Gastroesophageal sphincter (tissue), 4 donors: ENCODE measurements at regions not wholly inside any gene's neighbourhood (a gene's known extent, or its start where the extent isn't known, plus 50 kb on each side); places are given as distances from the start of the nearest gene placed in this dataset.

Experiments used
- ATAC-seq: fragments of 150-250 bp; one replicate; pipeline ENCODE4 v1.9.1; 2016; ENCODE audit warnings: mild to moderate bottlenecking, moderate library complexity
- H3K27ac ChIP-seq, 4 donors: fragments of 200-600 bp; sonication (generic) in 3 of 4; 1 replicate in 3 of 4; 2 replicates in 1 of 4; pipeline ENCODE4 v1.5.1; 2016 to 2019
- H3K27me3 ChIP-seq: fragments of 200-600 bp; sonication (generic); one replicate; pipeline ENCODE4 v1.5.1; 2019
- H3K36me3 ChIP-seq, 2 donors: fragments of 200-600 bp; sonication (generic); one replicate each; pipeline ENCODE4 v1.5.1; 2019; ENCODE audit warnings: control low read depth in 1 of 2
- H3K4me1 ChIP-seq, 3 donors: fragments of 200-600 bp; sonication (generic); 1 replicate in 2 of 3; 2 replicates in 1 of 3; pipeline ENCODE4 v1.5.1; 2016 to 2019; ENCODE audit warnings: control low read depth in 2 of 3
- H3K4me3 ChIP-seq, 2 donors: fragments of 200-600 bp; sonication (generic); one replicate each; pipeline ENCODE4 v1.5.1; 2019; ENCODE audit warnings: mild to moderate bottlenecking in 1 of 2, moderate library complexity in 1 of 2
- H3K9me3 ChIP-seq, 3 donors: fragments of 200-600 bp; sonication (generic); one replicate each; pipeline ENCODE4 v1.5.1; 2017 to 2019; ENCODE audit warnings: control low read depth in 2 of 3
- CTCF ChIP-seq, 4 experiments: fragments of 200-600 bp in 2 of 4; fragments of 450-650 bp in 2 of 4; sonication (generic) in 1 of 4; IDR thresholded peaks; one replicate each; pipeline ENCODE4 v1.5.1; 2017 to 2019; ENCODE audit warnings: antibody characterized with exemption in 4 of 4, mild to moderate bottlenecking in 2 of 4, moderate library complexity in 2 of 4
- EP300 ChIP-seq: sonication (generic); formaldehyde crosslinking; IDR thresholded peaks from one replicate; pipeline ENCODE4 v1.6.1; 2017; ENCODE audit warnings: antibody characterized with exemption, mild to moderate bottlenecking
- POLR2A ChIP-seq, 2 donors: fragments of 450-650 bp; IDR thresholded peaks; one replicate each; pipeline ENCODE4 v1.6.1; 2017; ENCODE audit warnings: antibody characterized with exemption in 2 of 2, mild to moderate bottlenecking in 2 of 2, moderate library complexity in 1 of 2
- POLR2AphosphoS5 ChIP-seq: sonication (generic); formaldehyde crosslinking; IDR thresholded peaks from one replicate; pipeline ENCODE4 v1.6.1; 2017; ENCODE audit warnings: antibody characterized with exemption
- WGBS, 2 donors: methylation state at CpG; one replicate each; pipeline ENCODE4 v1.1.5; 2018; ENCODE audit warnings: low coverage in 1 of 2; 5-methylcytosine and 5-hydroxymethylcytosine counted together

- no peaks in the 10 kb centered on the region for H3K9me3 ChIP-seq
- TF ChIP-seq CTCF (IDR thresholded peaks at IDR 0.05), result no peak
- no peak for TF ChIP-seq EP300
- no peak for TF ChIP-seq POLR2A (IDR thresholded peaks at IDR 0.05)
- no peak for TF ChIP-seq POLR2AphosphoS5
- H3K4me1 ChIP-seq, result no peaks in the 10 kb centered on the region
- no peak overlapping the region for H3K27ac ChIP-seq
- H3K27me3 ChIP-seq, result no peaks in the 10 kb centered on the region
- no peaks in the 10 kb centered on the region for H3K36me3 ChIP-seq
- ATAC-seq, result peak; percentile 82
- 81% methylated on average over 4 of the region's 12 CpGs; no CpG with 5 or more reads in 1 of the 2 donors for WGBS, 2 donors
- no peak overlapping the region for H3K4me3 ChIP-seq
These were observed 135.9 kb downstream of the ACKR3 start for GRCh38 chr2:236705295-236706105.

GRCh38 chr2:236706288-236706687 is 136.7 kb downstream of the ACKR3 start:
- Histone ChIP-seq H3K27ac (no peak overlapping the region), H3K36me3 (no peaks in the 10 kb centered on the region), H3K4me1 (no peaks in the 10 kb centered on the region), H3K4me3 (no peak overlapping the region), H3K9me3 (no peaks in the 10 kb centered on the region), H3K27me3 (no peaks in the 10 kb centered on the region)
- TF ChIP-seq EP300, result no peak
- no peak for TF ChIP-seq CTCF (IDR thresholded peaks at IDR 0.05)
- no peak for TF ChIP-seq POLR2A (IDR thresholded peaks at IDR 0.05)
- TF ChIP-seq POLR2AphosphoS5, result no peak
- ATAC-seq, result no peak
- 87% methylated on average over 3 of the region's 7 CpGs; no CpG with 5 or more reads in 1 of the 2 donors for WGBS, 2 donors

GRCh38 chr2:236706803-236707202 is 137.2 kb downstream of the ACKR3 start:
- H3K9me3 ChIP-seq, result no peaks in the 10 kb centered on the region
- H3K4me1 ChIP-seq, result no peaks in the 10 kb centered on the region
- TF ChIP-seq POLR2A (IDR thresholded peaks at IDR 0.05) (no peak), EP300 (no peak), CTCF (IDR thresholded peaks at IDR 0.05) (no peak), POLR2AphosphoS5 (no peak)
- no peak overlapping the region for H3K4me3 ChIP-seq
- H3K36me3 ChIP-seq, result no peaks in the 10 kb centered on the region
- H3K27me3 ChIP-seq, result no peaks in the 10 kb centered on the region
- H3K27ac ChIP-seq, result no peak overlapping the region
- ATAC-seq, result no peak

GRCh38 chr2:236711440-236711839 is 141.8 kb downstream of the ACKR3 start:
- ATAC-seq, result peak; percentile 83
- Histone ChIP-seq H3K4me3 (no peak overlapping the region), H3K27ac (peak overlapping the region in 1 of 4 donors; percentile 14), H3K36me3 (no peaks in the 10 kb centered on the region), H3K4me1 (peaks cover 0 to 12% (median 3%) of the 10 kb centered on the region in 3 donors), H3K9me3 (no peaks in the 10 kb centered on the region), H3K27me3 (peaks cover 3% of the 10 kb centered on the region)
- TF ChIP-seq EP300 (no peak), POLR2A (IDR thresholded peaks at IDR 0.05) (no peak), POLR2AphosphoS5 (no peak), CTCF (IDR thresholded peaks at IDR 0.05) (no peak)
- WGBS, 2 donors, result 67% methylated on average over 1 of the region's 2 CpGs; no CpG with 5 or more reads in 1 of the 2 donors

GRCh38 chr2:236712304-236712703 is 142.7 kb downstream of the ACKR3 start:
- H3K27me3 ChIP-seq, result peaks cover 6% of the 10 kb centered on the region
- TF ChIP-seq POLR2A (IDR thresholded peaks at IDR 0.05) (no peak), CTCF (IDR thresholded peaks at IDR 0.05) (no peak), POLR2AphosphoS5 (no peak), EP300 (no peak)
- no peak overlapping the region for H3K4me3 ChIP-seq
- no peaks in the 10 kb centered on the region for H3K9me3 ChIP-seq
- H3K27ac ChIP-seq, result peak overlapping the region in 1 of 4 donors; percentile 14
- H3K36me3 ChIP-seq, result no peaks in the 10 kb centered on the region
- ATAC-seq, result no peak
- peaks cover 0 to 12% (median 3%) of the 10 kb centered on the region in 3 donors for H3K4me1 ChIP-seq
- WGBS, 2 donors, result 100% methylated on average over 1 of the region's 1 CpG
